H9 (cell line): ENCODE measurements at regions not wholly inside any gene's neighbourhood (a gene's known extent, or its start where the extent isn't known, plus 50 kb on each side); places are given as distances from the start of the nearest gene placed in this dataset.

Experiments used
- DNase-seq: peaks from one replicate; pipeline ENCODE4 v3.0.0-alpha.2; 2017
- H2AFZ ChIP-seq: one replicate; pipeline ENCODE4 v1.6.1; 2013; ENCODE audit warnings: mild to moderate bottlenecking, low read length, control low read depth, moderate library complexity
- H2AK5ac ChIP-seq: 2 replicates; pipeline ENCODE4 v1.6.1; 2013; ENCODE audit warnings: low read length, control low read depth, mixed read lengths; ENCODE audit not compliant: insufficient read length
- H2BK120ac ChIP-seq: one replicate; pipeline ENCODE4 v1.6.1; 2013; ENCODE audit warnings: low read depth, mild to moderate bottlenecking, low read length, control low read depth, inconsistent platforms; ENCODE audit not compliant: poor library complexity, severe bottlenecking
- H2BK12ac ChIP-seq: 2 replicates; pipeline ENCODE4 v1.6.1; 2013; ENCODE audit warnings: low read length, control low read depth, mixed read lengths, low read depth; ENCODE audit not compliant: insufficient read length
- H2BK15ac ChIP-seq: 2 replicates; pipeline ENCODE4 v1.6.1; 2013; ENCODE audit warnings: low read depth, low read length, control low read depth
- H2BK20ac ChIP-seq: one replicate; pipeline ENCODE4 v1.6.1; 2013; ENCODE audit warnings: low read depth, mild to moderate bottlenecking, low read length, control low read depth, inconsistent platforms; ENCODE audit not compliant: poor library complexity, severe bottlenecking
- H2BK5ac ChIP-seq: 2 replicates; pipeline ENCODE4 v1.6.1; 2013; ENCODE audit warnings: low read length, control low read depth, mixed read lengths; ENCODE audit not compliant: insufficient read length
- H3K14ac ChIP-seq: 2 replicates; pipeline ENCODE4 v1.6.1; 2013; ENCODE audit warnings: low read length, control low read depth; ENCODE audit not compliant: insufficient read depth
- H3K18ac ChIP-seq: 2 replicates; pipeline ENCODE4 v1.6.1; 2013; ENCODE audit warnings: low read depth, mild to moderate bottlenecking, mixed read lengths, low read length, control low read depth; ENCODE audit not compliant: insufficient read length
- H3K23ac ChIP-seq: 2 replicates; pipeline ENCODE4 v1.6.1; 2013; ENCODE audit warnings: low read length, control low read depth, mixed read lengths, low read depth; ENCODE audit not compliant: insufficient read length
- H3K23me2 ChIP-seq: 2 replicates; pipeline ENCODE4 v1.6.1; 2013; ENCODE audit warnings: low read depth, mild to moderate bottlenecking, mixed read lengths, low read length, control low read depth; ENCODE audit not compliant: insufficient read length, poor library complexity, severe bottlenecking
- H3K27ac ChIP-seq: 2 replicates; pipeline ENCODE4 v1.5.1; 2013; ENCODE audit warnings: low read length, control low read depth, mixed read lengths, low read depth; ENCODE audit not compliant: insufficient read length
- H3K27me3 ChIP-seq: 2 replicates; pipeline ENCODE4 v1.6.1; 2013; ENCODE audit warnings: low read length, control low read depth, inconsistent platforms; ENCODE audit not compliant: insufficient read depth
- H3K4ac ChIP-seq: 2 replicates; pipeline ENCODE4 v1.6.1; 2013; ENCODE audit warnings: low read depth, mild to moderate bottlenecking, control low read depth, inconsistent platforms, low read length, moderate library complexity
- H3K4me1 ChIP-seq: 2 replicates; pipeline ENCODE4 v1.6.1; 2013; ENCODE audit warnings: low read length, control low read depth, inconsistent platforms; ENCODE audit not compliant: insufficient read depth
- H3K4me2 ChIP-seq: 2 replicates; pipeline ENCODE4 v1.6.1; 2013; ENCODE audit warnings: low read length, control low read depth, mixed read lengths; ENCODE audit not compliant: insufficient read length, insufficient read depth
- H3K56ac ChIP-seq: 2 replicates; pipeline ENCODE4 v1.6.1; 2013; ENCODE audit warnings: low read depth, mild to moderate bottlenecking, mixed read lengths, low read length, control low read depth; ENCODE audit not compliant: insufficient read length
- H3K79me1 ChIP-seq: 2 replicates; pipeline ENCODE4 v1.6.1; 2013; ENCODE audit warnings: low read depth, mild to moderate bottlenecking, moderate library complexity, low read length, control low read depth, inconsistent platforms; ENCODE audit not compliant: insufficient read depth, poor library complexity, severe bottlenecking
- H3K79me2 ChIP-seq: 2 replicates; pipeline ENCODE4 v1.6.1; 2013; ENCODE audit warnings: low read length, control low read depth, inconsistent platforms; ENCODE audit not compliant: insufficient read depth
- H3K9ac ChIP-seq: 2 replicates; pipeline ENCODE4 v1.6.1; 2013; ENCODE audit warnings: low read length, control low read depth, mixed read lengths; ENCODE audit not compliant: insufficient read length; ENCODE audit errors: extremely low read depth
- H3K9me3 ChIP-seq: one replicate; pipeline ENCODE4 v1.6.1; 2013; ENCODE audit warnings: low read depth, low read length, inconsistent platforms; ENCODE audit not compliant: control insufficient read depth
- H3T11ph ChIP-seq: one replicate; pipeline ENCODE4 v1.6.1; 2013; ENCODE audit warnings: mild to moderate bottlenecking, low read length, control low read depth, inconsistent platforms
- H4K20me1 ChIP-seq: one replicate; pipeline ENCODE4 v1.6.1; 2013; ENCODE audit not compliant: control insufficient read depth, insufficient read length, insufficient read depth
- H4K5ac ChIP-seq: 2 replicates; pipeline ENCODE4 v1.6.1; 2013; ENCODE audit warnings: low read depth, mild to moderate bottlenecking, mixed read lengths, low read length, control low read depth; ENCODE audit not compliant: insufficient read length
- H4K8ac ChIP-seq: replicated peaks from 2 replicates; pipeline ENCODE4 v1.6.1; 2013; ENCODE audit warnings: low read length, control low read depth, mixed read lengths, low read depth; ENCODE audit not compliant: insufficient read length
- H4K91ac ChIP-seq: 2 replicates; pipeline ENCODE4 v1.6.1; 2013; ENCODE audit warnings: low read depth, mild to moderate bottlenecking, moderate library complexity, mixed read lengths, low read length, control low read depth; ENCODE audit not compliant: insufficient read length
- H3K27ac Mint-ChIP-seq, 3 experiments: 2 replicates in 2 of 3; 3 replicates in 1 of 3; pipeline ENCODE4 v1.8.0; 2020 to 2021; ENCODE audit warnings: mixed read lengths in 3 of 3, mild to moderate bottlenecking in 1 of 3, moderate library complexity in 1 of 3
- H3K27me3 Mint-ChIP-seq: 2 replicates; pipeline ENCODE4 v1.8.0; 2021; ENCODE audit warnings: low read depth, mild to moderate bottlenecking, moderate library complexity, mixed read lengths
- H3K36me3 Mint-ChIP-seq, 3 experiments: 2 replicates in 2 of 3; 3 replicates in 1 of 3; pipeline ENCODE4 v1.8.0; 2020 to 2021; ENCODE audit warnings: low read depth in 3 of 3, mixed read lengths in 3 of 3; ENCODE audit not compliant: insufficient read depth in 1 of 3
- H3K4me1 Mint-ChIP-seq, 2 experiments: 2 replicates each; pipeline ENCODE4 v1.8.0; 2020; ENCODE audit warnings: mixed read lengths in 2 of 2
- H3K4me3 Mint-ChIP-seq, 2 experiments: 2 replicates in 1 of 2; 3 replicates in 1 of 2; pipeline ENCODE4 v1.8.0; 2020 to 2021; ENCODE audit warnings: mild to moderate bottlenecking in 2 of 2, mixed read lengths in 2 of 2, moderate library complexity in 1 of 2
- H3K9me3 Mint-ChIP-seq, 2 experiments: 2 replicates in 1 of 2; 3 replicates in 1 of 2; pipeline ENCODE4 v1.8.0; 2020; ENCODE audit warnings: mild to moderate bottlenecking in 2 of 2, mixed read lengths in 2 of 2, moderate library complexity in 1 of 2
- WGBS: extraction: QIAGEN DNeasy Blood & Tissue Kit; methylation state at CpG from one replicate; pipeline ENCODE4 v1.1.7; 2013; ENCODE audit warnings: missing lambda C conversion rate, low lambda C conversion rate, mixed read lengths; ENCODE audit not compliant: insufficient read length; ENCODE audit errors: extremely low coverage; 5-methylcytosine and 5-hydroxymethylcytosine counted together
- TF ChIP-seq, protein P1 (sequence below): fragments of 200-600 bp; sonication (generic); conservative IDR thresholded peaks from 3 replicates; pipeline ENCODE4 v1.8.0; 2021; ENCODE audit warnings: antibody characterized with exemption, mild to moderate bottlenecking

DNA sequence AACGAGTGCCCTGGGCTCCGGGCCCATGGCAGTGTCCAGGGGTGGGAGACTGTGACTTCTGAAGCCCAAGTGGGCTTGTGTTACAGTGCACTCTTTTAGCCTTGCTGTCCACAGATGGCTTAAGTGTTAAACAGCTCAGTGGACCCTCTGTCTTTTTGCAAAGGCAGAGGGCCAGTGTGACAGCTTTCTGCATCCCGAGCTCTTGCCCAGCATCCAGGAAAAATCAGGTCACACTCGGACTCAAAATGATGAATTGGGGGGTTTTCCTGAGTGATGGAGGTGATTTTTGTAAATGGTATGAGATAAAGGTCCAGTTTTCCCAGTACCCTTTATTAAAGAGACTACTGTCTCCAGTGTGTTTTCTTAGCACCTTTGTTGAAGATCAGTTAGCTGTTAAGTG is 321.3 kb upstream of the GRAMD2B start:
- no peak overlapping the region for H2BK120ac ChIP-seq
- H3K27ac Mint-ChIP-seq = no peak overlapping the region
- no peak overlapping the region for H2AK5ac ChIP-seq
- no peaks in the 10 kb centered on the region for H4K20me1 ChIP-seq
- H3K23ac ChIP-seq = no peak overlapping the region
- H4K8ac ChIP-seq = no peak overlapping the region
- no peaks in the 10 kb centered on the region for H3K4me1 ChIP-seq
- H2BK15ac ChIP-seq = no peak overlapping the region
- H3K27me3 Mint-ChIP-seq = no peaks in the 10 kb centered on the region; the same call in 1 of the 2 replicates
- H2AFZ ChIP-seq = no peak overlapping the region
- H2BK12ac ChIP-seq = no peak overlapping the region
- no peaks in the 10 kb centered on the region for H3K9me3 ChIP-seq
- TF ChIP-seq, protein P1, sequence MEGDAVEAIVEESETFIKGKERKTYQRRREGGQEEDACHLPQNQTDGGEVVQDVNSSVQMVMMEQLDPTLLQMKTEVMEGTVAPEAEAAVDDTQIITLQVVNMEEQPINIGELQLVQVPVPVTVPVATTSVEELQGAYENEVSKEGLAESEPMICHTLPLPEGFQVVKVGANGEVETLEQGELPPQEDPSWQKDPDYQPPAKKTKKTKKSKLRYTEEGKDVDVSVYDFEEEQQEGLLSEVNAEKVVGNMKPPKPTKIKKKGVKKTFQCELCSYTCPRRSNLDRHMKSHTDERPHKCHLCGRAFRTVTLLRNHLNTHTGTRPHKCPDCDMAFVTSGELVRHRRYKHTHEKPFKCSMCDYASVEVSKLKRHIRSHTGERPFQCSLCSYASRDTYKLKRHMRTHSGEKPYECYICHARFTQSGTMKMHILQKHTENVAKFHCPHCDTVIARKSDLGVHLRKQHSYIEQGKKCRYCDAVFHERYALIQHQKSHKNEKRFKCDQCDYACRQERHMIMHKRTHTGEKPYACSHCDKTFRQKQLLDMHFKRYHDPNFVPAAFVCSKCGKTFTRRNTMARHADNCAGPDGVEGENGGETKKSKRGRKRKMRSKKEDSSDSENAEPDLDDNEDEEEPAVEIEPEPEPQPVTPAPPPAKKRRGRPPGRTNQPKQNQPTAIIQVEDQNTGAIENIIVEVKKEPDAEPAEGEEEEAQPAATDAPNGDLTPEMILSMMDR = no peak
- H3K36me3 Mint-ChIP-seq = peaks cover 0 to 8% (median 2%) of the 10 kb centered on the region in 3 experiments; a peak in 3 of 7 replicates
- no peak overlapping the region for H3K9ac ChIP-seq
- no peak overlapping the region for H3K4me3 Mint-ChIP-seq
- H4K91ac ChIP-seq = no peak overlapping the region
- no peaks in the 10 kb centered on the region for H3K23me2 ChIP-seq
- no peak overlapping the region for H3K27ac ChIP-seq
- H3K14ac ChIP-seq = no peak overlapping the region
- no peak overlapping the region for H3K4me2 ChIP-seq
- H3K18ac ChIP-seq = no peak overlapping the region
- H3K4ac ChIP-seq = no peak overlapping the region
- H2BK20ac ChIP-seq = no peak overlapping the region
- no peaks in the 10 kb centered on the region for H3K79me2 ChIP-seq
- no peaks in the 10 kb centered on the region for H3K79me1 ChIP-seq
- no peak overlapping the region for H4K5ac ChIP-seq
- no peaks in the 10 kb centered on the region for H3K27me3 ChIP-seq
- peaks cover 0 to 4% of the 10 kb centered on the region in 2 experiments; a peak in 1 of 4 replicates for H3K4me1 Mint-ChIP-seq
- no peak overlapping the region for H3T11ph ChIP-seq
- no CpG with 5 or more reads among the region's 4 CpGs for WGBS
- H3K56ac ChIP-seq = no peak overlapping the region
- H2BK5ac ChIP-seq = no peak overlapping the region
- peaks cover 0 to 4% of the 10 kb centered on the region in 2 experiments; a peak in 3 of 5 replicates for H3K9me3 Mint-ChIP-seq
- no peak for DNase-seq
